MM.1S (cell line): ENCODE measurements at regions not wholly inside any gene's neighbourhood (a gene's known extent, or its start where the extent isn't known, plus 50 kb on each side); places are given as distances from the start of the nearest gene placed in this dataset.

Source experiments
- EZH2 ChIP-seq: fragments of 300-600 bp; sonication (generic); optimal IDR thresholded peaks from 2 replicates; pipeline ENCODE3; 2017; ENCODE audit warnings: low read depth, mild to moderate bottlenecking, antibody characterized with exemption, low read length, mixed read lengths
- TF ChIP-seq, protein P1 (sequence below): fragments of 300-600 bp; sonication (generic); IDR thresholded peaks from 2 replicates; pipeline ENCODE4 v1.5.1; 2016; ENCODE audit warnings: antibody characterized with exemption, low read length, mixed read lengths

DNA sequence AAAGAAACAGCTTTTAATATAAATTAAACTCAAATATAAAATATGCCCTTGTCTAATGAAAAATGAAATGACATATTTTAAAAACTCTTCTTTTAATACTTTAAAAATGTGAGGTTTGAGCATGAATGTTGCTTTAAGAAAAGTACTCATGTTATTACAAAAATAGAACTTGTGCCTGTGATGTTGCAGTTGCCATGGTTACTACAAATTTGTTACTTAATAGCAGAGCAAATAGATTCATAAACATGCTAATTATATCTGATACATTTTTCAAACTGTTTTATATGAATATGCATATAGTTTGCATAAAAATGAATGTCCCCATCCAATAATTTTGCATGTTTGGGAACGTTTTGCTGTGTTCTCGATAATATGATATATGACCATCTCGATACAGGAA lies 152.3 kb upstream of the DPYD start:
- TF ChIP-seq, protein P1, sequence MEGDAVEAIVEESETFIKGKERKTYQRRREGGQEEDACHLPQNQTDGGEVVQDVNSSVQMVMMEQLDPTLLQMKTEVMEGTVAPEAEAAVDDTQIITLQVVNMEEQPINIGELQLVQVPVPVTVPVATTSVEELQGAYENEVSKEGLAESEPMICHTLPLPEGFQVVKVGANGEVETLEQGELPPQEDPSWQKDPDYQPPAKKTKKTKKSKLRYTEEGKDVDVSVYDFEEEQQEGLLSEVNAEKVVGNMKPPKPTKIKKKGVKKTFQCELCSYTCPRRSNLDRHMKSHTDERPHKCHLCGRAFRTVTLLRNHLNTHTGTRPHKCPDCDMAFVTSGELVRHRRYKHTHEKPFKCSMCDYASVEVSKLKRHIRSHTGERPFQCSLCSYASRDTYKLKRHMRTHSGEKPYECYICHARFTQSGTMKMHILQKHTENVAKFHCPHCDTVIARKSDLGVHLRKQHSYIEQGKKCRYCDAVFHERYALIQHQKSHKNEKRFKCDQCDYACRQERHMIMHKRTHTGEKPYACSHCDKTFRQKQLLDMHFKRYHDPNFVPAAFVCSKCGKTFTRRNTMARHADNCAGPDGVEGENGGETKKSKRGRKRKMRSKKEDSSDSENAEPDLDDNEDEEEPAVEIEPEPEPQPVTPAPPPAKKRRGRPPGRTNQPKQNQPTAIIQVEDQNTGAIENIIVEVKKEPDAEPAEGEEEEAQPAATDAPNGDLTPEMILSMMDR = no peak
- no peak for TF ChIP-seq EZH2
